HG03175 (cell line): ENCODE measurements at regions not wholly inside any gene's neighbourhood (a gene's known extent, or its start where the extent isn't known, plus 50 kb on each side); places are given as distances from the start of the nearest gene placed in this dataset.

Experiments
- ATAC-seq: cut with Tn5 transposase; IDR thresholded peaks from one replicate; pipeline ENCODE4 v1.9.1; 2021; ENCODE audit warnings: mild to moderate bottlenecking, moderate library complexity; ENCODE audit not compliant: unreplicated experiment

DNA sequence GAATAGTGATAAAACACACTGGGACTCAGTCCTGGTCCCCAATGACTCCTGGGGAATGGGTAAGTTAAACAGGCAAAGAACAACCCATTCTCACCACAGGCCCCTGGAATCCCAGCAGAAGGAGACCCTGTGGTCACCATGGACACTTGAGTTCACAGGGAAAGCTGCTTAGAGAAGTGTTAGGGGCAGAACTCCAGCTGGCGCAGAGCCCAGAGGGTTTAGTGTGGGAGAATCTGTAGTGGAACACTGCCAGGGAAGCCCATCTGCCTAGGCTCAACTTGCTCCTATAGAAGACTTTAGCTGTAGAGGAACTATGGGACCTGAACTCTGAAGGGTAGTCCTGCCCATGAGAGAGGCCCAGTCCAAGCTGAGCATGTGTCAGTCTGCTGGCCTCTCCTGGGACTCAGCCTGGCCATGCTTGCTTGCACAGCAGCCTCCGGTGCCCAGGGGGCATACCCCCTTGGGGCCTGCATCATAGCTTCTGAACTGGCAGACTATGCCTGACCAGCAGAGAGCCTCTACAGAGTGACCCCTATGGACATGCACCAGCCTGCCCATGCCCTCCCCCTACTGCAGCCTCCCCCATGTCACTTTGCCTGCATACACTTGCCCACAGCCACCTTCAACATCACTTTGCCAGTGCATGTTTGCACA, 343.5 kb downstream of the IDS start:
- ATAC-seq = no peak

DNA sequence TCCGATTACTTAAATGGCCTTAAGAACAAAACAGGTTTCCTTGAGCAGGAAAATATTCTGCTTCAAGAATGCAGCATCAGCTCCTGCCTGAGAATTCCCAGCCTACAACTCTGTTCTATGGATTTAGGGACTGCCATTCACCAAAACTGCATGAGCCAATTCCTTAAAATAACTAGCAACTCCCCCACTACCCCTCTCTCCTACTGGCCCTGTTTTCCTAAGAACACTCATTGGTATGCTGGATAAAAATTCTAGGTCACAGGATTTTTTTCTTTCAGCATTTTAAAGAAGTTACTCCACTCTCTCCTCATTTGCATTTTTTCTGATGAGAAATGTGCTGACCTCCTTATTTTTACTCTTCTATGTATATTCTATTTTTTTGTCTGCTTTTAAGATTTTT, 347.1 kb downstream of the IDS start:
- ATAC-seq = no peak

DNA sequence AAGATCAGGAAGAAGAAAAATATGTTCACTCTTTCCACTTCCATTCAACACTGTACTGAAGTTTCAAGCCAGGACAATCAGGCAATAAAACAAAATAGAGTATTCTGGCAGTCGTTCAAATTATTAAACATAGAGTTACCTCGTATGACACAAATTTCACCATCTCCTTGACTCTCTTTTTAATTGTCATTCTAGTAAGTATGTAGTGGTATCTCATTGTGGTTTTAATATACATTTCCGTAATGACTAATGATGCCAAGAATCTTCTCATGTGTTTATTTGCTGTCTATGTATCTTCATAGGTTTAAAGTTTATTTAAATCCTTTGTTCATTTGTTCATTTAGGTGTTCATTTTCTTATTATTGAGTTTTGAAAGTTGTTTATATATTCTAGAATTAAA, 352.2 kb downstream of the IDS start:
- no peak for ATAC-seq

DNA sequence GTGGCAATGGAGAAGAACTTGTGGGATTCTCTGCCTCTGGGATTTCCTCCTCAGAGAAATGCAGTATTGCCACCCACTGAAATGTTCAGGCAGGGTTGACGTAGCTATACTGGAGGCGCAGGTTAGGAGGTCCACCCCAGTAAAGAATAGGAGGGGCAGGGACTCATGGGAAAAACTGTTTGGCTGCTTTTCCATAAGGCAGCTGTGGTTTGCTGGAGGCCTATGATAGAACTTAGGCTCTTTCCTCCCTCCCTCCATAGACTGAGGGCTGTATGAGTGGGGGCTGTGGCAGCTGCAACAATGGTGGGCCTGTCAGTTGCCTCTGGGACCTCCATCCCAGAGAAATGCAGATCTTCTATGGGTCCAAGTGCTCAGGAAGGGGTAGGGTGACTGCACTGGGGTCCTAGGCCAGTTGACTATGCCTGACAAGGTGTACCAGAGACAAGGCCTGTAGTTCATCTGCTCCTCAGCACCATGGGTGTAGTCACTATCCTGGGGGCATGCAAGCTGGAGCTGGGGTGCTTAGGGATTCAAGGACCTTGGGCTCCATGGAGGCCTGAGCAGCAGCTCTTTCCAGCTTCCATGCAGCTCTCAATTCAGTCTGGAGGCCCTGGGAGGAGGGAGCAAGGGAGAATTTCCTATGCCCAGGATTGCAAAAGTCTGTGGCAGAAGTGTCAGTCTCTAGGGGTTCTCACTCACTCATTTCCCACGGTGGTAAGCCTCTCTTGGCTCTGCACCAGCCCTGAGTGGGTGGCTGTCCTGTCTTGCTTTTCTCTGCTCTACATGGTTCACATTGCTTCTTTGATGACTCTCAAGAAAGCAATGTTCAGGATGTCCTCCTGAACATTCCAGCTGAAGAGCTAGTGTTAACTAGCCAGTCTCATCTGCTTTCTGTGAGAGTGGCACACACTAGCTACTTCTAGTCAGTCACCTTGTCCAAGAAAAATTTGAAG, 353.0 kb downstream of the IDS start:
- no peak for ATAC-seq

DNA sequence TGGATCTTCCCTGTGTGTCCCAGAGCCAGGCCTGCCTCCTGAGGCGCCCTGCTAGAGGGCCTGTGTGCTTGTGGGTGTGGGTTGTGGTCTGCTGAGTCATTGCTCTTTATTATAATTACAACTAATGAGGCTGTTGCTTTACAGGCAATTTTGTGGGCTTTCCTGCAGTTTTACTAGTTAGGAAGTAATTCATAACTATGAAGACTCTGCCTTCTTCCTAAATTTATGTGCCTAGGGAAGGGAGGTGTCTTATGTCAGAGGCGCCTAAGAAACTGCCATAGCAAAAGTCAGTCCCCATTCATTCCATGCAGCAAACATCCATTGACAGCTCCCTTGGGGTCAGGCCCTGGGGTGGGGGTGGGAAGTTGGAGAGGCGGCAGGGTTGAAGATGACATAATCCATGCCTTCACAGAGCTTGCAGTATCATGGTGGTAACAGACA, 359.2 kb downstream of the IDS start:
- no peak for ATAC-seq

DNA sequence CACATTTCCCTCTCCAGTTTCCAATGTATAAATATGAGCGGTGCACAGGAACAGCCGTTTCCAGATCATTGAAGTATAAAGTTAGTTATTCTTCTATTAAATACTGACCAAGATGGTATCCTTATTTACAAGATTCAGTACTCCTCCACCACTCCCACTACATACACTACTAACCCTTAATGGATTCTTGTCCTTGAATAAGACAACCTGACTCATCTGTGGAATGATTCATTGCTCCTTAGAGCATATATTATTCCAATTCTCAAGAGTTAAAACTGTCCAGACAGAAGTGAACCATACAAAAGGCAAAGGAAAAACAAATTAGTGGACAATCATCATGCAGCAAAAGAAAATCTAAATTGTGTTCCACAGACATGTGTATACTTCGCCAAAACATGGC, 373.3 kb downstream of the IDS start:
- no peak for ATAC-seq

DNA sequence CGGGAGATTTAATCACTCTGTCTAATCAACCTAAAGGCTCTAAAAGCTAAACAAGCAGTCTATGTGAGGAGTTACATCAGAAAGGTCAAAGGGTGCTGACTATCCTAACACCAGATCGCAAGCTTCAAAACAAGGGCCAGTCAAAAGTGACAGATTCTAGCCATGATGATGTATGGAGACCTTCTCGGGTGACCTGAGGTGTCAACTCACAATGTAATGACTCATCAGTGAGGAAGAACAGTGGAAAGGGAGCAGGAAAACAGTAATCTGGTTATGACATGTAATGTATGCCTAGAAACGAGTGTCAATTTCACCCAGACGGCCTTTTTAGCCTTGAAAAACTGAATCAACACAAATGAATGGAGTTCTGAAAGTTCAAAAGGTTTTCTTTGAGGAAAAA, 375.3 kb downstream of the IDS start:
- no peak for ATAC-seq

DNA sequence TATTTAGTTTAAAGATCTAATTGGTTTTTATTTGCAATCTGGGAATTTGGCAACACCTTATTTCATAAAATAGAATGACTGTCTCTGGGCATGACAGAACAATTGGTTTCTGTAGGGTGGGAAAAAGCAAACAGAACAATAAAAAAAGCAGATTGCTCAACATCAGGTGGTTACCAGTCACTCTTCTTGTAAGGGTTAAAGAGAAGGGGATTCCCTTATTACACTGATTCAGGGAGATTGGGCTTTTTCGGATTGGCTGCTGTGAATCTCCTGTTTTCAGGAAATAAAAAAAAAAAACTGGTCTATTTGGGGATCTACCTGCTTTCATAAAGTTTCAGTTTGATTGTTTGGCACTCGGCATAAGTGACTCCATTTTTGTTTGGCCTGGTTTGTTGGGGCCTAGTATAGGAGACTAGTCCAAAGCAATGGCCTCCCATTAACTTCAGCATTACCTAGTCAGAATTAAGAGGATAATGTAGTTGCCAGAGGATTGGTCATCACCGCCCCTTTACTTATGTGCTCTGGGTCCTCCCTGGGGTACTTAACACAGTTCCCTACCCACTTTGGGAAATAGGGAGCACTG, 380.5 kb downstream of the IDS start:
- ATAC-seq = no peak

DNA sequence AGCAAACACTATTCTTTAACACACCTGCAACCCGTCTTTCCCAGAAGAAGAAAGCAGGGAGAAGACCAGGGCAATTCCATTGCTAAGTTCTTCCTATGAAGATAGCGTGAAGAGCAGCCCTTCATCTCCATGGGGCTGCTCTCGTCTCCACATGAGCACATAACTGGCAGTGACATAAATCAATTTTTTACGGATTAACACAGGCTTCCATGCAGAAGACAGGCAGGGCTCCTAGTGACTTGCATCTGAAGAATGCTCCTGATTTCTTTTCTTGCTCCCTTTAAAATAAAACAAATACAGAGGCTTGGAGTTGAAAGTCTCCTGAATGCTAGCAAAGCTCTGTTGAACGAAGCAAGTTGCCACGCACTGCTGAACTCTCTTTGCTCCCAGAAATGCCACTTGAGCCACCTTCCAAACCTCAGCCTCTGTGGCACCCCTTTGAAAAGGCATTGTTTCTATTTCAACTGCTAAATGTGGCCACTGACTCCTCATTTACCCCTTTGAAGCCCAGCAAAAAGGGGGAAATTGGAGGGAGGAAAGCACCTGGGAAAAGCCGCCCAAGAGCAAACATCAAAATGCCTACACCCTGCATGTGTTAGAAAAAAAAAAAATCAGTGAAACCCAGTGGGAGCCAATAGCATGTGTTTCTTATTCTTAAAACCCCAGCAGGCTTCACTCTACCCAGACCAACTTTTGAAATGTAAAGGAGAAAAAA, 383.7 kb downstream of the IDS start:
- ATAC-seq = no peak

DNA sequence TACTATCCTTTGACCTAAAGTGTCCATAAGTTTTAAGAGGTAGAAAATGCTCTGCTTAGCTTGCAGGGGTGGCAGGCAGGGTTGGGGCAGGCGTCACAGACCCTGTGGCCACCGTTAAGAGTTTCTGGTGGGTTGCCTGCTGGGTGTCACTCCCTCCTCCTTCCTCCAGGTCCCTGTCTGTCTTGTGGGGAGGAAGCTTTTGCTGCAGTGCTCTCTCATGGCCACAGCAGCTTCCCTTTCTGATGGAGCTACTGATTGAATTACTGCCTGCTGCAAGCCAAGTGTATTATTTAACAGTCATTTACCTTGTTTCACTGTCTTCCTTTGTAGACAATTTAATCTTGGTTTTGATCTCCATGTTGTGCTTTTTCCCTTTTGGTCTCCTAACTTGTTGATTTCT, 384.6 kb downstream of the IDS start:
- ATAC-seq = no peak

DNA sequence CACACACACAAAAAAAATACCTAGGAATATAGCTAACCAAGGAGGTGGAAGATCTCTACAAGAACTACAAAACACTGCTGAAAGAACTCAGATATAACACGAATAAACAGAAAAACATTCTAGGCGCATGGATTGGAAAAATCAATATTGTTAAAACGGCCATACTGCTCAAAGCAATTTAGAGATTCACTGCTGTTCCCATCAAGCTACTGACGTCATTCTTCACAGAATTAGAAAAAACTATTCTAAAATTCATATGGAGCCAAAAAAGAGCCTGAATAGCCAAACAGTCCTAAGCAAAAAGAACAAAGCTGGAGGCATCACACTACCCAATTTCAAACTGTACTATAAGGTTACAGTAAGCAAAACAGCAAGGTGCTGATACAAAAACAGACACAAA, 390.2 kb downstream of the IDS start:
- ATAC-seq = no peak

DNA sequence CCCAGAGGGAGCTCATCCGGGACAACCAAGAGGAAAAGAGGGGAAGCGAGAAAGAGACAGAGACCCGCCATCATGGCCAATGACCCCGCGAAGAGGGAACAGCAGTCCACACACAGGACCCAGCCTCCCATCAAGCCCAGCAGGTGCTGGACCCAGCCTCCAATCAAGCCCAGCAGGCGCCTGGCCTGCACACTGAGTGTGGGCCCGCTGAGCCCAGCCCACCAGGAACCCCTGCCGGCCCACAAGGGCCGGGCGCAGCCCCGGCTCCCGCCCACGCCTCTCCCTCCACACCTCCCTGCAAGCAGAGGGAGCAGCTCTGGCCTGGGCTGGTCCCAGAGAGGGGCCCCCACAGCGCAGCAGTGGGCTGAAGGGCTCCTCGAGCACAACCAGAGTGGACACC, 391.1 kb downstream of the IDS start:
- no peak for ATAC-seq

DNA sequence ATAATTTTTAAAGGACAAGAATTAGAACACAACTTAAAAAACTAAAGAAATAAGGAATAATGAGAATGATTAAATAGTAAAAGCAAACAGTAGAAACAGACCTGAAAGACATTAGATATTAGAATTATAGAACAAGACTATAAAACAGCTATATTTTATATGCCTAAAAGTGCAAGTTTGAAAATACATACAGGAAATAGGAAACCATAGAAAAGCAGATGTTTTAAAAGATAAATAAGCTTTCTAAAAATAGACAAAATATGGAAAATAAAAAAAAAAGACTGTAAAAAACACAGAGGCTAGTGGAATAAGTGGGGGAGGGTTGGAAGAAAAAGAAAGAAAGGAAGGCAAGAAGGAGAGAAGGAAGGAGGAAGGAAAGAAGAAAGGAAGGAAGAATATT, 407.3 kb downstream of the IDS start:
- no peak for ATAC-seq

DNA sequence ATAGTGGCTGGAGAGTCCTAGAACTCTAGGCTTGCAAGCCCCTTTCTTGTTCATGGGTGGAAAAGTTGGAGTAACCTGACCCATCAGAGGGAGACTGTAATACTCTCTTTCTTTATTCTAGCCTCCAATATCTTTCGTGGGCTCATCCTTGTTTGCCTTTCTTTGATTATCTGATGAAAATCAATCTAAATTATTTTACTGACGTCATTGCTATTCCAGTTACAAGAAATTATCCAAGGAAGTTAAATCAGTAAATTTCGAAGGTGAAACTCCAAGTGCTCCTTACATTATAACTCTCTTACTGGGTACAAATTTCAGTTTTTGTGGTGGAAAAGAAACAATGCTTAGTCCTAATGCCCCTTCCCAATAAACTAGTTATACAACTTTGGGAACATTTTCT, 412.9 kb downstream of the IDS start:
- ATAC-seq = no peak

DNA sequence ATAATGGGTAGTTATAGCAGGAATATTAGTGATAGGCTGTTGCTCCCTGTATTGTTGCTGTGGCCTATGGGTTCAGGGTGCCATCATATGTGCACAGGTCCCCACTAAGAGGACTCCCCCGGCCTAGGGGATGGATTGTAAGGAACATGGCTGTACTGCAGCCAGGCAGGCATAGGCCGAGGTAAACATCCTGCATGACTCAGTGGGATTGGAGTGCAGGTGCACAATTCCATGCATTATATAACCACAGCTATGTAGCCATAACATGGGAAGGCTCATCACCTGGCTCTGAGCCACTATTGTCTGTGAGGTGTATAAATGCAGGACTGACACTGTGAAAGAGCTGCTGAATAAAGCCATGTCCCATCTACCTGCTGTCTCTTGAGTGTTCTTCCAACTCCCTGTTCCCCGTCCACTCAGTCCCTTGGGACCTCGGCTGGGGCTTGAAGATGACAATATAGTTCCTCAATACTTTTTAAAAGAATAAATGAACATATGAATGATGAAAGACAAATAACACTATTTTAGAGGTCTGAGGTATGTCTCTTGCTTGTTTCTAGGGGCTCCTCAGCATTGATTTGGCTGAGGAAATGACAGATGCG, 425.2 kb downstream of the IDS start:
- ATAC-seq = no peak

DNA sequence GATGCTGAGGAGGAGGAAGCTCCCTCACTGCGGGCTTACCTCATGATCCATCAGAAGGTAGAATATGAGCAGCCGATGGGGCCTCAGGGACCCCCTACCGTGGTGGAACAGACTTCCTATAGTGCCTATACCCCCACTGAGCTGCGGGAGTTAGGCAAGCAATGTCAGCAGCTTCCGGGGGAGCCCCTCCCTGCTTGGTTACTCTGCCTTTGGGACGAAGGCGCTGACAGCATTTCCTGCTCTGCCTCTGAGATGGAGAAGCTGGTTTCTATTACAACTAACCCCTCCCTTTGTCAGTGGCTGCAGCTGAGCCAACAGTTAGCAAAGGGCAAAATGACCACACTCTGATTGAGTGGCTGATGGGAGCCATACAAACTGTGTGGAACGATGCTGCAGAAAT, 430.7 kb downstream of the IDS start:
- no peak for ATAC-seq

DNA sequence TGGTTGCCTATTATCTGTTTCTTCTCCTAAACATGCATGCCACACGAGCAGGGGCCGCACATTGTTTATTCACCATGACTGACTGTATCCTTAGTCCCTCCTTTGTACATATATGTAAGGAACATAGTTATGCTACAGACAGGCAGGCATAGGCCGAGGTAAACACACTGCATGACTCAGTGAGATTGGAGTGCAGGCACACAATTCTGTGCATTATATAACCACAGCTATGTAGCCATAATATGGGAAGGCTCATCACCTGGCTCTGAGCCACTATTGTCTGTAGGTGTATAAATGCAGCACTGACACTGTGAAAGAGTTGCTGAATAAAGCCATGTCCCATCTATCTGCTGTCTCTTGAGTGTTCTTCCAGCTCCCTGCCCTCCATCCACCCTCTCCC, 431.6 kb downstream of the IDS start:
- no peak for ATAC-seq

DNA sequence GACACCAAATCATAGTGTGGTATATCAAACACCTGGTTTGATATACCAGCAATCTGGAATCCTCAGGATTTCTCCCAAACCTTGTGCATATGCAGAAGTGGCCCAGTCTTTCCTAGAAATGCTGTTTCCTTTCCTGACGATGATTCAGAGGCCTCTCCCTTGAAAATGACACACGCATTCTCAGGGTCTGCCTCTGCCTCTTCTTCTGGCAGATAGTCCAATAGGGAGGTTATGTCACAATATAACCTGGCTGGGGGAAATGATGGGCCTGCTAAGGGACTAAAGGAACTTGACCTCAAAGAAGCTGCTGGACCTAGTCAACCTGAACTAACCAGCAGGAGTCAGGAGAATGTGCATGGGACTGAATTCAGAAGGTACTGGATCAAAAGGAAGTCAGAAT, 435.2 kb downstream of the IDS start:
- no peak for ATAC-seq

DNA sequence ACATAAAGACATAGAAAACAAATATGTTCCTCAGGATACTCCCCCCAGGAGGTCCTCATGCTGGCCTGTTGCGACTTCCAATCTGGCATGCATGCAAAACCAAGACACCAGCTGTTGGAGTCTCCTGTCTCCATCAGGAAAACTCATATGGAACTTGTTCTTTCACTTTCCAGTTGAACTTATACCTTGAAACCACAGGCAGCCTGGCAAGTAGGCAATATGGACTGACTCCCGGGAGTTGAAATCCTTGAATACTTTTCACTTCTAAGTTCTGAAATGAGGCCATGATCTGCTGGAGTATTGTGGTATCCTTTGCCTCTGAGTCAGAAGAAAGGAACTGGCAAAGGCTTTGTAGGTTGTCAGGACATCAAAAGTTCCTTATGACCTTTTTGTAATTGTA, 444.2 kb downstream of the IDS start:
- no peak for ATAC-seq
